ENCODE measurements at regions not wholly inside any gene's neighbourhood (a gene's known extent, or its start where the extent isn't known, plus 50 kb on each side); places are given as distances from the start of the nearest gene placed in this dataset.

DNA sequence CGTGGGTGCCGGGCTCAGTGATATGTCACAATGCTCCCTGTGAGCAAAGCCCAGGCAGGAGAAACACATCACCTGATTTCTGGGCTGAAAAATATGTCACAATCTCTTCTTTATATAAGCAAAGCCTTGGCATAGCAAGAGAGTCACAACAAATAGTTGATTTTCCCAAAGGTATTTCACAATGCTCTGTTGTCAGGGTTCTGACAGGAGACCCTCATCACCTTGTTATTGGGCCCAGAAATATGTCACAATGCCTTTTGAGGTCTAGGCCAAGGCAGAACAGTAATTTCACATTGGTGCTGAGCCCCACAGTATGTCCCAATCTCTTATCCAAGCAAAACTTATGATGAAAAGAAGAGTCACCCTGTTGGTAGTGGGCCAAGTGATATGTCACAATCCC is 125.7 kb downstream of the ZNF675 start:
- no peak overlapping the region for H3K4me2 ChIP-seq (ENCODE audit: low read length)
- H3K36me3 ChIP-seq (ENCODE audit: control insufficient read depth in 1 of 2, insufficient read depth in 2 of 2, low read length in 2 of 2) = no peaks in the 10 kb centered on the region
- H2AFZ ChIP-seq (ENCODE audit: insufficient read depth, low read length, poor library complexity) = no peak overlapping the region
- H3K79me2 ChIP-seq (ENCODE audit: control insufficient read depth, insufficient read depth, low read length, poor library complexity) = no peaks in the 10 kb centered on the region
- peak in 1 of 2 donors; percentile 71 for DNase-seq
- H3K27ac ChIP-seq (ENCODE audit: low read depth, low read length) = no peak overlapping the region
- H3K9ac ChIP-seq (ENCODE audit: low read length) = no peak overlapping the region
- no peak overlapping the region for H3K14ac ChIP-seq (ENCODE audit: low read length)
- no peak overlapping the region for H4K91ac ChIP-seq (ENCODE audit: low read depth, low read length)
- no peaks in the 10 kb centered on the region for H3K27me3 ChIP-seq (ENCODE audit: insufficient read depth, low read length)
- H3K4ac ChIP-seq (ENCODE audit: low read depth, low read length) = no peak overlapping the region
- no peak overlapping the region for H2AK5ac ChIP-seq (ENCODE audit: low read length)
- H3K4me1 ChIP-seq (ENCODE audit: control insufficient read depth in 1 of 2, insufficient read depth in 2 of 2, low read length in 2 of 2) = no peaks in the 10 kb centered on the region
- no peak overlapping the region for H3K4me3 ChIP-seq (ENCODE audit: low read depth, low read length)
- H4K12ac ChIP-seq (ENCODE audit: low read depth, low read length) = no peak overlapping the region
- no peak overlapping the region for H3K18ac ChIP-seq (ENCODE audit: low read length)
- no peak overlapping the region for H4K8ac ChIP-seq (ENCODE audit: low read depth, low read length)
- H2BK120ac ChIP-seq (ENCODE audit: insufficient read depth, low read length, poor library complexity) = no peak overlapping the region
- WGBS (ENCODE audit: extremely low coverage, insufficient coverage, insufficient read length) = no CpG with 5 or more reads among the region's 2 CpGs
- H3K79me1 ChIP-seq (ENCODE audit: low read length) = no peaks in the 10 kb centered on the region
- H3K9me3 ChIP-seq (ENCODE audit: insufficient read depth, low read depth, low read length) = peaks cover 39% of the 10 kb centered on the region
- H2BK12ac ChIP-seq (ENCODE audit: low read length) = no peak overlapping the region
- H3K23ac ChIP-seq (ENCODE audit: low read length) = no peak overlapping the region
- no peak overlapping the region for H2BK5ac ChIP-seq (ENCODE audit: low read depth, low read length, poor library complexity)

DNA sequence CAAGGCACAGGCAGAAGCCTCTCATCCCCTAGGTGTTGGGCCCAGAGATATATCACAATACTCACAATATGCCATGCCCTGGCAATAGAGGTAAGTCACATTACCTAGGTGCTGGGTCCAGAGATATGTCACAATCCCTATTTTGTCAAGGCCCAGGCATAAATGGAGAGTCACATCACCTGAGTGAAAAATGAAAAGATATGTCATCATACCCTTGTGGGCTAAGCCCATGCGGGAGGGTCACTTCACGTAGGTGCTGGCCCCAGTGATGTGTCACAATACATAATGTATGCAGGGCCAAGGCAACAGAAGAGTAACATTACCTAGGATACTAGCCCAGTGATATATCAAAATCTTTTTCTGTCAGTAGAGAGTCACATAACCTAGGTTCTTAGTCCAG is 127.0 kb downstream of the ZNF675 start:
- Histone ChIP-seq H2BK12ac (ENCODE audit: low read length) (no peak overlapping the region), H3K18ac (ENCODE audit: low read length) (no peak overlapping the region), H3K36me3 (ENCODE audit: control insufficient read depth in 1 of 2, insufficient read depth in 2 of 2, low read length in 2 of 2) (no peaks in the 10 kb centered on the region), H3K79me2 (ENCODE audit: control insufficient read depth, insufficient read depth, low read length, poor library complexity) (no peaks in the 10 kb centered on the region), H3K4me3 (ENCODE audit: low read depth, low read length) (no peak overlapping the region), H3K14ac (ENCODE audit: low read length) (no peak overlapping the region), H2AFZ (ENCODE audit: insufficient read depth, low read length, poor library complexity) (no peak overlapping the region), H3K4ac (ENCODE audit: low read depth, low read length) (no peak overlapping the region), H3K4me2 (ENCODE audit: low read length) (no peak overlapping the region), H3K27me3 (ENCODE audit: insufficient read depth, low read length) (no peaks in the 10 kb centered on the region), H4K12ac (ENCODE audit: low read depth, low read length) (no peak overlapping the region), H2AK5ac (ENCODE audit: low read length) (no peak overlapping the region), H3K23ac (ENCODE audit: low read length) (no peak overlapping the region), H4K8ac (ENCODE audit: low read depth, low read length) (no peak overlapping the region), H3K9ac (ENCODE audit: low read length) (no peak overlapping the region), H2BK5ac (ENCODE audit: low read depth, low read length, poor library complexity) (no peak overlapping the region), H2BK120ac (ENCODE audit: insufficient read depth, low read length, poor library complexity) (no peak overlapping the region), H3K4me1 (ENCODE audit: control insufficient read depth in 1 of 2, insufficient read depth in 2 of 2, low read length in 2 of 2) (no peaks in the 10 kb centered on the region), H3K9me3 (ENCODE audit: insufficient read depth, low read depth, low read length) (peaks cover 33% of the 10 kb centered on the region), H3K27ac (ENCODE audit: low read depth, low read length) (no peak overlapping the region), H4K91ac (ENCODE audit: low read depth, low read length) (no peak overlapping the region), H3K79me1 (ENCODE audit: low read length) (no peaks in the 10 kb centered on the region)
- no CpG with 5 or more reads among the region's 2 CpGs for WGBS (ENCODE audit: extremely low coverage, insufficient coverage, insufficient read length)
- peak; percentile 66 to 88 for DNase-seq

DNA sequence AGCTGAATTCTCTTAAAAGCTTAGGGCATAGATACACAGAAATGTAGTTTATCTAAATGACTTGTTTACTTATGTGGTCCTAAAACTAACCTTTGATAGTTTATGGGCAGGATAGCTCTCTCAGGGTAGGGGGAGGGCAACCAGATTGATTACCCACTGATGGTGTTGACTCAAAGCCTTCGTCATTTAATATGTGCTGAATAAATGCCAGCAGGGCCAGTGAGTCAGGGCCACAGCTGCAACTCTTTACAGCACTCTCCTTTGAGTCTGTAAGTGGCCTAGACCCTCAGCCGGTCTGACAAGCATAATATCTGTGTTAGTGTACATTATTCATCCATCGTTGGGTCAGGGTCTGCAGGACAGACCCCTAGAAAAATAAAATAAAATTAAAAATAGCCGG is 128.5 kb downstream of the ZNF675 start:
- Histone ChIP-seq H3K27me3 (ENCODE audit: insufficient read depth, low read length) (no peaks in the 10 kb centered on the region), H3K27ac (ENCODE audit: low read depth, low read length) (no peak overlapping the region), H3K4ac (ENCODE audit: low read depth, low read length) (no peak overlapping the region), H2BK120ac (ENCODE audit: insufficient read depth, low read length, poor library complexity) (no peak overlapping the region), H2BK12ac (ENCODE audit: low read length) (no peak overlapping the region), H4K12ac (ENCODE audit: low read depth, low read length) (no peak overlapping the region), H2AK5ac (ENCODE audit: low read length) (no peak overlapping the region), H3K4me2 (ENCODE audit: low read length) (no peak overlapping the region), H3K79me2 (ENCODE audit: control insufficient read depth, insufficient read depth, low read length, poor library complexity) (no peaks in the 10 kb centered on the region), H3K4me1 (ENCODE audit: control insufficient read depth in 1 of 2, insufficient read depth in 2 of 2, low read length in 2 of 2) (no peaks in the 10 kb centered on the region), H2BK5ac (ENCODE audit: low read depth, low read length, poor library complexity) (no peak overlapping the region), H3K9ac (ENCODE audit: low read length) (no peak overlapping the region), H3K14ac (ENCODE audit: low read length) (no peak overlapping the region), H3K79me1 (ENCODE audit: low read length) (no peaks in the 10 kb centered on the region), H4K91ac (ENCODE audit: low read depth, low read length) (no peak overlapping the region), H3K4me3 (ENCODE audit: low read depth, low read length) (no peak overlapping the region), H3K23ac (ENCODE audit: low read length) (no peak overlapping the region), H2AFZ (ENCODE audit: insufficient read depth, low read length, poor library complexity) (no peak overlapping the region), H3K18ac (ENCODE audit: low read length) (no peak overlapping the region), H3K9me3 (ENCODE audit: insufficient read depth, low read depth, low read length) (peaks cover 24% of the 10 kb centered on the region), H4K8ac (ENCODE audit: low read depth, low read length) (no peak overlapping the region), H3K36me3 (ENCODE audit: control insufficient read depth in 1 of 2, insufficient read depth in 2 of 2, low read length in 2 of 2) (no peaks in the 10 kb centered on the region)
- no CpG with 5 or more reads among the region's 4 CpGs for WGBS (ENCODE audit: extremely low coverage, insufficient coverage, insufficient read length)
- DNase-seq = no peak

- no peak overlapping the region for H2AK5ac ChIP-seq (ENCODE audit: low read length)
- no CpG with 5 or more reads among the region's 5 CpGs for WGBS (ENCODE audit: extremely low coverage, insufficient coverage, insufficient read length)
Observed at GRCh38 chr19:23557381-23557780, 129.6 kb downstream of the ZNF675 start.

More at GRCh38 chr19:23557381-23557780, 129.6 kb downstream of the ZNF675 start:
- Histone ChIP-seq H3K23ac (ENCODE audit: low read length) (no peak overlapping the region), H3K18ac (ENCODE audit: low read length) (no peak overlapping the region), H3K4me3 (ENCODE audit: low read depth, low read length) (no peak overlapping the region), H3K79me2 (ENCODE audit: control insufficient read depth, insufficient read depth, low read length, poor library complexity) (no peaks in the 10 kb centered on the region), H3K27ac (ENCODE audit: low read depth, low read length) (no peak overlapping the region), H3K36me3 (ENCODE audit: control insufficient read depth in 1 of 2, insufficient read depth in 2 of 2, low read length in 2 of 2) (no peaks in the 10 kb centered on the region), H2BK5ac (ENCODE audit: low read depth, low read length, poor library complexity) (no peak overlapping the region), H3K9ac (ENCODE audit: low read length) (no peak overlapping the region), H4K12ac (ENCODE audit: low read depth, low read length) (no peak overlapping the region), H3K14ac (ENCODE audit: low read length) (no peak overlapping the region), H2AFZ (ENCODE audit: insufficient read depth, low read length, poor library complexity) (no peak overlapping the region), H2BK120ac (ENCODE audit: insufficient read depth, low read length, poor library complexity) (no peak overlapping the region), H3K4ac (ENCODE audit: low read depth, low read length) (no peak overlapping the region), H2BK12ac (ENCODE audit: low read length) (no peak overlapping the region), H4K91ac (ENCODE audit: low read depth, low read length) (no peak overlapping the region), H4K8ac (ENCODE audit: low read depth, low read length) (no peak overlapping the region), H3K4me1 (ENCODE audit: control insufficient read depth in 1 of 2, insufficient read depth in 2 of 2, low read length in 2 of 2) (no peaks in the 10 kb centered on the region), H3K27me3 (ENCODE audit: insufficient read depth, low read length) (no peaks in the 10 kb centered on the region), H3K9me3 (ENCODE audit: insufficient read depth, low read depth, low read length) (peaks cover 18% of the 10 kb centered on the region), H3K4me2 (ENCODE audit: low read length) (no peak overlapping the region), H3K79me1 (ENCODE audit: low read length) (no peaks in the 10 kb centered on the region)
- peak; percentile 61 to 84 for DNase-seq

Data from trophoblast cell (in vitro differentiated cells and primary cell).